Hematopoietic multipotent progenitor cell treated with erythropoietin and hydrocortisone succinate and interleukin-3 and kit ligand, for 6 days (in vitro differentiated cells): ENCODE measurements at regions not wholly inside any gene's neighbourhood (a gene's known extent, or its start where the extent isn't known, plus 50 kb on each side); places are given as distances from the start of the nearest gene placed in this dataset.
"Not testable (repeated sequence)": the region's sequence is repeated elsewhere in the genome, so short reads cannot be mapped to it uniquely, and the experiment has no call there.

Experiments
- DNase-seq: peaks from one replicate; pipeline ENCODE4 v3.0.0-alpha.2; 2015

- no peak for DNase-seq
These were observed 114.7 kb upstream of the MAN2A1 start for GRCh38 chr5:109574985-109575384.

- DNase-seq, result peak; percentile 15
These were observed 116.0 kb upstream of the MAN2A1 start for GRCh38 chr5:109573766-109574165.

- DNase-seq, result no peak
These were observed 116.5 kb upstream of the MAN2A1 start for GRCh38 chr5:109573256-109573655.

- no peak for DNase-seq
These were observed 117.9 kb upstream of the MAN2A1 start for GRCh38 chr5:109571785-109572184.

- DNase-seq, result no peak
These were observed 119.3 kb upstream of the MAN2A1 start for GRCh38 chr5:109570362-109570874.

GRCh38 chr5:109567374-109568044, 122.2 kb upstream of the MAN2A1 start:
- DNase-seq, result no peak

GRCh38 chr5:109566361-109566760, 123.4 kb upstream of the MAN2A1 start:
- DNase-seq, result no peak

GRCh38 chr5:109563739-109564138, 126.0 kb upstream of the MAN2A1 start:
- no peak for DNase-seq

- DNase-seq, result no peak
These were observed 126.5 kb upstream of the MAN2A1 start for GRCh38 chr5:109563189-109563588.

GRCh38 chr5:109562441-109562840, 127.3 kb upstream of the MAN2A1 start:
- DNase-seq, result no peak

GRCh38 chr5:109561447-109561846, 128.3 kb upstream of the MAN2A1 start:
- DNase-seq, result no peak

- DNase-seq, result no peak
These were observed 129.2 kb upstream of the MAN2A1 start for GRCh38 chr5:109560554-109560953.

- no peak for DNase-seq
These were observed 130.8 kb upstream of the MAN2A1 start for GRCh38 chr5:109558952-109559351.

- no peak for DNase-seq
These were observed 131.4 kb upstream of the MAN2A1 start for GRCh38 chr5:109558364-109558763.

- no peak for DNase-seq
These were observed 135.9 kb upstream of the MAN2A1 start for GRCh38 chr5:109553846-109554245.

GRCh38 chr5:109551234-109551633, 138.5 kb upstream of the MAN2A1 start:
- DNase-seq, result not testable (repeated sequence)

- DNase-seq, result no peak
These were observed 139.7 kb upstream of the MAN2A1 start for GRCh38 chr5:109550077-109550476.

GRCh38 chr5:109546461-109546860, 136.7 kb upstream of the PJA2 start:
- DNase-seq, result no peak

GRCh38 chr5:109544873-109545272, 135.1 kb upstream of the PJA2 start:
- DNase-seq, result not testable (repeated sequence)

- DNase-seq, result not testable (repeated sequence)
These were observed 128.9 kb upstream of the PJA2 start for GRCh38 chr5:109538692-109539091.

GRCh38 chr5:109535090-109535489, 125.3 kb upstream of the PJA2 start:
- not testable (repeated sequence) for DNase-seq

GRCh38 chr5:109533751-109534272, 124.0 kb upstream of the PJA2 start:
- DNase-seq, result no peak

- DNase-seq, result no peak
These were observed 123.1 kb upstream of the PJA2 start for GRCh38 chr5:109532773-109533364.

GRCh38 chr5:109531262-109531661, 121.5 kb upstream of the PJA2 start:
- DNase-seq, result no peak
